RPMI8226 (cell line): ENCODE measurements at regions not wholly inside any gene's neighbourhood (a gene's known extent, or its start where the extent isn't known, plus 50 kb on each side); places are given as distances from the start of the nearest gene placed in this dataset.

ENCODE experiments used
- DNase-seq: peaks from one replicate; pipeline ENCODE4 v3.0.0-alpha.2; 2015

DNA sequence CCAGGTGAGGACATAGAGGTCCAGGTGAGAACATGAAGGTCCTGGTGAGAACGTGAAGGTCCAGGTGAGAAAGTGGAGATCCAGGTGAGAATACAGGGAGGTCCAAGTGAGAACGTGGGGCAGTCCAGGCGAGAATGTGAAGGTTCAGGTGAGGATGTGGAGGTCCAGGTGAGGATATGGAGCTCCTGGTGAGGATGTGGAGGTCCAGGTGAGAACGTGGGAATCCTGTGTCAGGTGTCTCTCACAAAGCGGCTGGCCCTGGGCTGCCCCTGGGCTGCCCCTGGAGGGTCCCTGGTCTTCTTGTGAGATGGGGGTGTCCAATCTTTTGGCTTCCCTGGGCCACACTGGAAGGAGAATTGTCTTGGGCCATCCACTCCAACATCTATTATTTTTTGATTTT is 133.4 kb downstream of the MRPL36 start:
- DNase-seq: no peak

DNA sequence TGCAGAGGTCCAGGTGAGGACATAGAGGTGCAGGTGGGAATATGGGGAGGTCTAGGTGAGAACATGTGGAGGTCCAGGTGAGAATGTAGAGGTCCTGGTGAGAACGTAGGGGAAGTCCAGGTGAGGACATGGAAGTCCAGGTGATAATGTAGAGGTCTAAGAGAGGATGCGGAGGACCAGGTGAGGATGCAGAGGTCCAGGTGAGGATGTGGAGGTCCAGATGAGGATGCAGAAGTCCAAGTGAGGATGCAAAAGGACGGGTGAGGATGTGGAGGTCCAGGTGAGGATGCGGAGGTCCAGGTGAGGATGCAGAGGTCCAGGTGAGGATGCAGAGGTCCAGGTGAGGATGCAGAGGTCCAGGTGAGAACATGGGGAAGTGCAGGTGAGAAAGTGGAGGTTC is 133.8 kb downstream of the MRPL36 start:
- no peak for DNase-seq

DNA sequence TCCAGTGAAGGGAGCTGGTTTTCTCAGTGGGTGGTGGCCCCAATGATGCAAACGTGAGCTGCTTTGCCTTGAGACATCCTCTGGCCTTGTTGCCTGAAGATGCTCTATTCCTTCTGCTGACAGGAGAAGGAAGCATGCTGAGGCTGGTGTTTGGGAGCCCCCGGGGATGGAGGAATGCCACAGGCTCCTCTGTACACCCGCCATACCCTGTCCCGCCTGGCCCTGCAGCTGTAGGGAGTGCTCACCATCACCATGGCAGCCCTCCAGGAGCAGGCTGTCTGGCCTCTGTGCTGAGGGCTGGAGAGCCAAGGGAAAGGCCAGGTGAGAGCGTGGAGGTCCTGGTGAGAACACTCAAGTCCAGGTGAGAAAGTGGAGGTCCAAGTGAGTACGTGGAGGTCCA is 134.4 kb downstream of the MRPL36 start:
- DNase-seq: no peak

DNA sequence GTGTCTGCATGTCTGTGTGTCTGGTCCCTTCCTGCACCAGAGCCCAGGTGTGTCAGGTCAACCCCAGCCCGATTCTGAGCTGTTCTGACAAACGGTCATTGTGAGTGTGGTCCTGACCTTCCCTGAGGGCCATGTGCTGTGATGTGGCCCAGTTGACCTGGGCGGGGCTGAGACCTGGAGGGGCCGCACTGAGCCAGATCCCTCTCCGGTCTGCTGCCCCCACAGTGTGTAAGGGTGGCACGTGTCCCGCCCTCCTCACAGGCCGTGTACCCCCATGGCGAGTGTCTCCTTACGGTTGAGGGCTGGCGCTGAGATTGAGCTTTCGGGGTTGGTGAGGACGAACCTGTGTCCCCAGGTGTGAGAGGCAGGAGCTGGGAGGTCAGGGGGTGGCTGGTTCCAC is 136.5 kb downstream of the MRPL36 start:
- no peak for DNase-seq

DNA sequence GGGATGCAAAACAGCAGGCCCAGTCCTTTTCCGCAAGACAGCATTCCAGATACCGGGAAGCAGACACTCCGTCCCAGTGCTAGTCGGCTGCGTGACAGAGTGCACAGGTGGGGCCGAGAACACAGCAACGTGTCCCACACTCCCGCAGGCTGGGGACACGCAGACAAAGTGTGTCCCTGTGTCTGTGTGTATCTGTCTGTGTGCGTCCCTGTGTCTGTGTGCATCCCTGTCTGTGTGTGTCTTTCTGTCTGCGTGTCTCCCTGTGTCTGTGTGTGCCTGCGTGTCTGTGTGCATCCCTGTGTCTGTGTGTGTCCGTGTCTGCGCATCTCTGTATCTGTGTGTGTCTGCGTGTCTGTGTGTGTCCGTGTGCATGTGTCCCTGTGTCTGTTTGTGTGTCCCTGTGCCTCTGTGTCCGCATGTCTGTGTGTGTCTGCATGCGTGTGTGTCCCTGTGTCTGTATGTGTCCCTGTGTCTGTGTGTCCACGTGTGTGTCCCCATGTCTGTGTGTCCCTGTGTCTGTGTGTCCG is 137.0 kb downstream of the MRPL36 start:
- no peak for DNase-seq

DNA sequence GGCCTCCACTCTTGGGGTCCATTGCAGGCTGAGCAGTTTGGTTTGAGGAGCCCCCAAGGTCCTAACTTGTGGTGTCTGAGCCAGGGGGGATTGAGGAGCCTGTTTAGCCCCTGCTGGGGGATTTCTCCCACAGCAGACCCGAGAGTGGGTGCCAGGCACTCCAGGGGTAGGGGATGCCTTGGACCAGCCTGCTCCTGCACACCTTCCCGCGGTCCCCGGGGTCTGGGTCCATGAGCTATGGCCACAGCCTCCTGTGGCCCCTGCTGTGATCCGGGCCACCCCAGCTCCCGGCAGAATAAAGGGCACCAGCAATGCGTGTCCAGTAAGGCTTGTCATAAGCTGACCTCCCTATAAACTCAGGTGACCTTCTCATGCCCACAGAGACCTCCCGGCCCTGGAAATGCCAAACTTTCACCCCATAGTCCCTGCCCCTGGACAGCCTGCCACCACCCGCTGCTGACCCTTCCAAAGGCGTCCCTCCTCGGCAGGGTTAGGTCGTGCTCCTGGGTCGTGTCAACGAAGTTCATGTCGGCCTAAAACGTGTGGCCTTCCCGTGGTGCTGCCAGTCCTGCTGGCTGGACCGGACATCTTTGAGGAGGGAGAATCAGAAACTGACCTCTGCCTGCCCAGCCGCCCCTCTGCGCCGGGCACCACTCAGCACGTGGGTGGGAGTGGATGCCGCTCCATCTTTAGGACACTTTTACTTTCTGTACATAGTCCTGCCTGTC is 137.6 kb downstream of the MRPL36 start:
- DNase-seq: no peak

DNA sequence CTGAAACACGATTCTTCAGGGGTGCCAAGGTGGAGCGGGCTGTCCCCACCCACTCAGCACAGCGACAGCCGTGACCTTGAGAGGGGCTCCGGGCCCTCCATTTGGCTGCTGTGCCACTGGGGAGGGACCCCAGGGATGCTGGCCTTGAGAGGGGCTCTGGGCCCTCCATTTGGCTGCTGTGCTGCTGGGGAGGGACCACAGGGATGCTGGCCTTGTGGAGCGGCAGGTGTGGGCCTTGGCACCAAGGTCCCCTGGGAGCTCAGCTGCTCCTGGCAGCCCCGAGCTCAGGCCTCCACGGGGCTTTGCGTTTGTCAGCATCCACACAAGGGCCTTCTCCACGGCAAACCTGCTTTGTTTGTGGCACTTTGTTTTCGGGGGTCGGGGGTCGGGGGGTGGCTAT is 137.6 kb upstream of the LPCAT1 start:
- DNase-seq: no peak

DNA sequence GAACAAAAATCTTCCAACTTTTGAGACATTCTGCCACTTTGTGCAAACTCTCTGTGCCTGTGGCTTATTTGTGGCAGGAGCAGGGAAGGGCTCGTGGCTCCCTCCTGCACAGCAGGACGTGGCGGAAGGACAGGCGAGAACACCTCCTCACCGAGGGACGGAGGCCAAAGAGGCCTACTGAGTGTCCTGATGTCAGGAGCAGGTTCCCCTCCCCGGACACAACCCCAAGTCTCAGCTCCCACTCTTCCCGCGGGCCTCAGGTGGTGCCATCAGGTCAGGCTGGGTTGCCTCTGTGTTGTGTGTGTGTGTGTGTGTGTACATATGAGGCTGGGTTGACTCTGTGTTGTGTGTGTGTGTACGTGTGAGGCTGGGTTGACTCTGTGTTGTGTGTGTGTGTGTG is 136.8 kb upstream of the LPCAT1 start:
- DNase-seq: no peak

DNA sequence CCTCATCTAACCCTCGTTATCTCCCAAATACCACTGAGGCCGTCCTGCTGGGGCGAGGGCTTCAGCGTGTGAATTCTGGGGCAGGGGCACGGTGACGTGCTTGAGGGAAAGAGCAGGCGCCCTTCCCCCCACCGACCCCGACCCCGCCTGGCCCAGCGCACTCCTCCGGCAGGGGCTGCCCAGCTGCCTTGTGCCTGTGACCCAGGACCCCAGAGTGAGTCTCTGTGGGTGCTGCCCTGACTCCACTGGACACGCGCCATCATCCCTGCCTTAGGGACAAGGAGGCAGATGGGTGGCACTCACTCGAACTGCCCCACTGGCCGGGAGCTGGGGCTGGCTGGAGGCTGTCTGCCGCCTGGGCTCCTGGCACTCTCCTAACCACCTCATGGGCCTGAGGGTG is 136.2 kb upstream of the LPCAT1 start:
- DNase-seq: no peak

DNA sequence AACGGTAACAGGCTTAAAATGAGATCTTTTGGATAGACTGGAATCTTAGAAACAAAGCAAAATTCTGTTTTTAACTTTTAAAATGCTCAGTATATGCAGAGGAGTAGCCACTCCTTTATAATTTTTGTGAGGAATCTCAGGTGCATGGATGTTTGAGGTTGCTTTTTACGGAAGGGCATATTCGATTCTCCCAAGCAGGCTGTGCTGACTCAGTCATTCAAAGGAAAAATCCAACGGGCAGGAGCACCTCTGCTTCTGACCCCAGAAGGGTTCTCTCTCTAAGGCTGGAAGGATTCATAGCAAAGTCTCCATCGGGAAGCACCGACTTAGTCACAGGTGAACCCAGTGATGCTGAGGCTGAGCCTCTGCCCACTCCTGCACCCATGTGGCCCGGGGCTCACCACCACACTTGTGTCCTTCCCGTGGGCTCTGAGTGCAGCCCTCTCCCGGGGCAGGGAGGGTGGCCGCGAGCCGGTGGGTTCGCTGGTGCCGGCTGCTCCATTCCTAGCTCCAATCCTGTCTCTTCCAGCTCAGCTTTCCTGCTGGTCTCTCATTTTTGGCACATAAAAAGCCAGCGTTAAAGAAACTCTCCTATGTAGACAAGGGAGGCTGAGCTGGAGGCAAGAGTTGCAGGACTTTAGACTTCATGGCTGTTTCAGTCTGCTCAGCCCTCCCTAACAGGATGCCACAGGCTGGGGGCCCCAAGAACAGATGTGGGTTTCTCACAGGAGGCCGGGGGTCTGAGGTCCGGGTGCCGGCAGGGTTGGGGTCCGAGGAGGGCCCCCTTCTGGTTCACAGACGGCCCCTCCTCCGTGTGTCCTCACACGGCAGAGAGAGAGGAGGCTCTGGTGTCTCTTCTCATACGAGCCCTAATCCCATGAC is 135.6 kb upstream of the LPCAT1 start:
- DNase-seq: no peak

DNA sequence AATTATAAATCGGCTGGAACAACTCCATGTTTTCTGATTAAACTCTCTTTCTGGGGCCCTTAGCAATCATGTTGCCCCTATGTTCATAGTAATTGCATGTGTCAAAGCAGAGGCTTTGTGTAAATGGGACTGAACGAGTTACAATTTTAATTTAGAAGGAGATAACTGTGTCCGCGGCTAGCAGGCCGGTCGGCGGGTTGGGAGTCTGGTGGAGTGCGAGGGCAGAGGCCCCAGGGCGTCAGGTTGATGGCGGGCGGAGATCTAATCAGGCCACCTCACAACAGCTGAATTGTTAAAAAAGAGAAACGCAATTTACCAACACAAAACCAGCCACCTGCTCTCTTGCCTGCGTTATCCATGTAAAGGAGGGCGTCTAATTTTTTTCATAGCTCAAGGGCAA is 134.9 kb upstream of the LPCAT1 start:
- no peak for DNase-seq

DNA sequence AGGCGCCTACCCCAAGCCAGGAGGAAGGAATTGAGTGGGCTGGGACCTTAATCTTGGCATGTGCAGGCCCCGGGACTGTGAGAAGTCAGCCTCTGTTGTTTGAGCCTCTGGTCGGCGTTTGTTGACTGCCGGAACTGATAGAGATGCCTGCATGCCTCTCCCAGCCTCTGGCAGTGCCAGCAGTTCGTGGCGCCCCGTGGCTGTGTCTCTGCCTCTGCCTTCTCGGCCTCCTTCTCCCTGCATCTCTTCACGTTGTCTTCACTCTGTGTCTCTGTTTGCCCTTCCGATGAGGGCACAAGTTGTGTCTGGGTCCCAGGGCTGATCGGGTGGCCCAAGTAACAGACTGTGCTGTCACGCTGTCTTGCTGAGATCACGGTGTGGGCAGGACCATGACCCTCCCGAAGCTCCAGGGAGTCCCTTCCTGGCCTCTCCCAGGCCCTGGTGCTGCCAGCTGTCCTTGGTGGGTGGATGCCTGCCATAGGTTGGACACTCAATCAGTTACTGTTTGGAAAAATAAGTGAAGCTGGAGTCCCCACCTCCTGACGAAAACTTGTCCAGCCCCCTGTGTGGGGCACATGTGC is 133.5 kb upstream of the LPCAT1 start:
- DNase-seq: no peak

DNA sequence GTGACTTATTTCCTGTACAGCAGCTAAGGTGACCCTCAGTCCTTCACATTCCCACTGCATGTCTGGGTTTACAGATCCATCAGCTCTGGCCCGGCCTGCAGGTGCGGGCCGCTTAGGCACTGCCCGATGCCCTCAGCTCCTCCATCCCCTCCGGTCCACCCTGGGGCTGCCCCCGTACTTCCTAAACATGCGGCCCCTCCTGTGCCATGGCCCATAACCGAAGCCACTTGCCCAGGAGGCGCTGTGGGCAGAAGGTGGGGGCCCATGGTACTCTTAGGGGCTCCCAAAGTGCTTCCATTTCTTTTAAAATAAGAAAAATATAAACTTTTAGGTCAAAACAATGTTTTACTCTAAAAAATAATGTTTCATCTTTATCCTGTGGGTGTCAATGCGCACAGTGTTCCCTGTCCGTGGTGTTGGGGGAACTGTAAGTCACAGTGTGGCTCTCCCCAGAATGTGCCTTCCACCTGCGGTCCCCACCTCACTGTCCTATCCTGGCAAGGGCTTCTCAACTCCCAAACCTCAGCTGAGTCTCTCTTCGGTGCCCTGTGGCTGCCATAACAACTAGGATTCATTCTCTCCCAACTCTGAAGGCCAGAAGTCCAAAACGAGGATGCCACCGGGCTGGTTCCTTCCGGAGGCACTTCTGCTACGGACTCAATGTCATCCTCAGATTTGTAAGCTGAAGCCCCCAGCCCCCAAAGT is 132.7 kb upstream of the LPCAT1 start:
- DNase-seq: no peak

DNA sequence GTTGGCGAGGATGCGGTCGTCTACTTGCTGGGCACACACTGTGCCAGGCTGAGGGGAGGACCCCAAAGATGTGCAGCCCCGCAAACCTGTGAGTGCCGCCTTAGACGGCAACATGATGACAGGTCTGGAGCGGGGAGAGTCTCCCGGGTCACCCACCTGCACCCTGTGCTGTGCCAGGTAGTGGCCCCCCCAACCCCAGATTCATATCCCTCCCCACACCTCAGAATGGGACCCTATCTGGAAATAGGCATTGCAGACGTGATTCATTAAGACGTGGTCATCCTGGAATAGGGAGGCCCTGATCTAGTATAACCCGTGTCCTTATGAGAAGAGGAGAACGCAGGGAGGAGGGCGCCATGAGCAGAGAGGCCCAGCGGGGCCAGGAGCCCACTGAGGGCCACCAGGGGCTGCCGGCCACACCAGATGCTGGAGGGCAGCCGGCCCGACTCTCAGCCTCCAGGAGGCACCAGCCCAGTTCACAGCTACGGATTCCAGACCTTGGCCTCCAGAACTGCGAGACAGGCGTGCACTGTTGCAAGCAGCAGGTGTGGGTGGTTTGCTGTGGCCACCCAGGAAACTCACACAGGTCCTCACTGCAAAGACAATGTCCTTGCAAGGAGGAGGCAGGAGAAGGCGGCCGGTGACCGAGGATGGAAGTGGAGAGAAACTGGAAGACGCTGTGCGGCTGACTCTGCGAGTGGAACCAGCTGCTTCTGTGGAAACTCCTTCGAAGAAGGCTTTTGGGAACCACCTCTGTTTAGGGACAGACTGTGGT is 131.9 kb upstream of the LPCAT1 start:
- DNase-seq: no peak

DNA sequence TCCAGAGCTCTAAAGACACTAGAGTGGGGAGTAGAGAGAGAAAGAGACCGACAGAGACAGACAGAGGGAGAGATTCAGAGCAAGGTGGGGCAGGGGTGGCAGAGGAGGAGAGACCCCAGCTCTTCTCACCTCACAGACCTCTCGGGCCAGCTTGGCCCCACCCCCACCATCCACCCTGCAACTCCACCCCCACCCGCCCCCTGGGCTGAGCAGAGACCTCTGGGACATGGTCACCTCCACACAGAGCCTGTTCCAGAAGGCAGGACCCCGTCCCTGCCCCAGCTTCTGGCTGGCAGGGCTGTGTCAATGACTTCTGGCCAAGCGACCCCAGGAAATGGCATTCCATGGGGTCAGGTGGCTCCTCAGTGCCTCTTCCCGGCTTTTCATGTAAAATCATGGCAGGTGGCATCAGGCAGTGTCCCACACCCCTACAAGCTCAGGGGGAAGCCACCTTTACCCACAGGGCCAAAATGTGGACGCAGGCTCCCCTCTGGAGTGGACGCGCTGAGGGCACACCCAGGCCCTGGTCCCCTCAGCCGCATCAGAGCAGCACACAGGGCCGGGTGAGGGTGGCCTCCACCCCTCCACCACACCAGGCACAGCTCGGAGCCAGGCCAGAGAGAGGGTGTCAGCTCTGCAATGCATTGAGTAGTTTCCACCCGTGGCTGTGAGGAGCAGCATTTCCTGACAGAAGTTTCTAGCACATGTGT is 131.2 kb upstream of the LPCAT1 start:
- DNase-seq: no peak

DNA sequence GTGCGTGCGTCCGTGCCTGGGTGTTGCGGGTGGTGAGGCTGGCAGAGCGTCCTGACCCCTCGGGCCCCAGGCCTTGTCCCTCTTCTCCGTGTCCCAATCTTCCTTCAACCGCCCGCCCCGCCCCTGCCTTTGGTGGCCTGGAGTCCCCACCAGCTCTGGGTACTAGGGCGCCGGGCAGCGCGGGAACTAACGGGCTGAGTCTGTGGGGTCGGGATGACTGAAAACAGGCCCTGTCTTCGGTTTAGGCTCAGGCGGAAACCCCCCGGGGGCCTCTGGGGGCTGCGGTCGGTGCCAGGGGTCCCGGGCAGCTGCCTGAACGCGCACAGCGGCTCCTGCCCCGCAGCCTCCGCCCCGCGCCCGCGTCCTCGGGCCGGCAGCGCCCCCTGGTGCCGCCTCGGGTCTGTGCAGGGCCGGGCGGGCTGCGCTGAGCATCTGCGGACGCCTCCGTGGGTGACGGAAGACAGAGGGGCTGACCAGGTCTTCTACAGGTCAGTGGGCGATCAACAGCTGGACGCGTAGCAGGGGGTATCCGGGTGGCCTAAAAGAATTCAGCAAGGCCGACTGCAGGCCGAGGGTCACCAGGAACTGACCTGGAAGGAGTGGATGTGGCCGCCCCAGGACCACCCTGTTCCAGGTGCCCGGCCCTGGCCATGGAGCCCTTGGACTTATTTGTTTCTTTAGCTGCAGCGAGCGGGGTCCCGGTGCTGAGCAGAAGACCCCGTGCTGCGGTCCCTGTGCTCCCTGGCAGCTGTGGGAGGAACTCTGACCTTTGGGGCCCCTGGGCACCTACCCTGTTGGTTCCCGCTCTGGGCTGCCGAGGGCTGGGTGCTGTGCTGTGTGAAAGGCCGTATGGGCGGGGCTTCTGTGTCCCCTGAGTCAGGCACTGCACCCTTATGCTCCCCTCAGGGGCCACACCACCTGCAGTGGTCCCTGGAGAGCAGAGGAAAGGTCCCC is 130.2 kb upstream of the LPCAT1 start:
- peak; percentile 57 for DNase-seq

DNA sequence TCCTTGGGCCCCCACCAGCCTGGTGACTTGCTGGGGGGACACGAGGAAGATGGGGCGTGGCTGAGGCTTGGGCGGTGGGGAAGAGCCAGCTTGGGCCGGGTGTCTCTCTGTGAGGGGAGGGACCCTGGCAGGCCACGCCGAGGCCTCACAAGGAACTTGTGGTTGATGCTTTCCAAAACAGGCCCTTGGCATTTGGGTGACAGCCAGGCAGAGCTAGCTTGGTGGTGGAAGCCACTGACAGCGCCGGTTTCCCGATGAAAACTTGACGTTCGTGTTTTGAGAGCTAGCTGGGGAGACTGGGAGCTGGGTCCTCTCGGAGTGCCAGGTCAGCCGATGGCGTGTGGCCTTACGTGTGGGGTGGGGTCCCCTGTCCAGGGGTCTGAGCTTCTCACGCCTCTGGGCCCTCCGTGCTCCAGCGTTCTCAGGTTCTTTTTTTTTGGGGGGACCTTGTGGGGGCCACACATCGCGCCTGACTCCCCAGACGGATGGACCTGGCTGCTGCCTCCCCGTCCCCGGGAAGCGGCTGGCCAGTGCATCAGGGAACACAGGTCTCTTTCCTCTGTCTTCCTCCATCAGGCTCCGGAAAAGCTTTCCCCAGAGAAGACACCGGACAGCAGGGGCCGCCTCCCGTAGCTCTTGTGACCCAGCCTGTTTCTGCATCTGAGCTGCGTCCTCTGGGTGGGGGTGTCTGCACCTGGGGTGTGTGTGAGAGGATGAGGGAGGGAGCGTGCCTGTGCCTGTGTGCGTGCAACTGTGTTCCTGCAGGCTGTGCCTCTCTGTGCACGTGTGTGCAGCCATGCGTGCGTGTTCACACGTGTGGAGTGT is 129.3 kb upstream of the LPCAT1 start:
- DNase-seq: peak; percentile 95

DNA sequence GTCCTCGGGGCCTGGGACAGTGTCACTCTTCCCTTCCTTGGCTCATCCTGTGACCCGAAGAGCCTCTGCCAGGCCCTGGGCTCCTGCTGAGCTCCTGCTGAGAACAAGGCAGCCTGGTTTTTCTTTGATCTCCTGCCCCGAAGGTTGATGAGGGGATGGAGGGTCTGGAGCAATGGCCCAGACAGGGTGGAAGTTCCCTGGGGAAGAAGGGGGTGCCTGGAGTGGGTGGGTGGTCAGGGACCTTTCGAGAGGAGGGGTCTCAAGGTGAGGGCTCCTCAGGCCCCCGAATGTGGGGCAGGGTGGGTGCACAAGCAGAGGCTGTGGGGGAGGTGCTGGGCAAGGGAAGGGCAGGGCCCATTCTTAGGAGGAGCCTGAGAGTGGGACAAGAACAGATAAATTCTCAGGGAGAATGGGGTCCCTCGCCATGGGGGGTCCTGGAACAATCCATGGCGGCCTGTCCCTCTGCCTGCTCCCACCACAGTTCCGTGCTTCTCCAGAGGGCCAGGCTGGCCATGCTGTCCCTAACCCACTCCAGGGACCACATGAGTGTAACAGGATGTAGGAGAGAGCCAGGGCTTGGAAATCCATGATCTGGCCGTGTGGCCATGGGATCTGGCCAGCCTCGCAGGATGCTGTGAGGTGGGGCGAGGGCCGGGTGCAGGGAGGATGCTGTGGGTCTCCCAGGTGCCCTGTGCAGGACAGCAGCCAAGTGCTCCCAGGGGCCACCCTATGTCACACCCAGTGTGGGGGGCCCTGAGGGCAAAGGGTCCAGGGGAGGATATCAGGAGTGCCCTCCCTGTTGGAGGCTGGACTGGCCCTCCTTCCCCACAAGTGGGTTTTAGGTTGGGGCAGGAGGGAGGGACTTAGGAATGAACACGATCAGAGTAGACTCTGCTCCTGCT is 128.5 kb upstream of the LPCAT1 start:
- DNase-seq: no peak
